ENCODE measurements at regions not wholly inside any gene's neighbourhood (a gene's known extent, or its start where the extent isn't known, plus 50 kb on each side); places are given as distances from the start of the nearest gene placed in this dataset.

DNA sequence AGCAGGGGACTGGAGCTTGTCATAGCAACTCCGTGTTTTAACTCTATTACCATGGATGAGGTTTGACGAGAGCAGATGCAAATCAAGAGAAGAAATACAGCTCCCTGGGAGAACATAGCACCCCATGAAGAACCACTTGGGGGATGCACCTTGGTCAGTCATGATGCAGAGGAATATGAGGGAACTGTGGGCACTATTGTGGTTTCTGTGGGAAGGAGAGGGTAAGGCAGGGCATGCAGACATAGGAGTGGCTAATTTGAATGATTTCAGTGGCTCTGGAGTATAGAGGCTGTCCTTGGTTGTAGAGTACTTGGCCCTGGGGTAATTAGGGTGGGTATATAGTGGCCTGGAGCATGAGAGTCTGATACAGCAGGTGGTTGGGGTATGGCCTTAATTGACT lies 131.9 kb downstream of the EDEM1 start:
- TF ChIP-seq CTCF (conservative IDR thresholded peaks at IDR 0.05) (no peak), EZH2 (IDR thresholded peaks at IDR 0.05; ENCODE audit: low read depth) (no peak)
